ENCODE measurements at regions not wholly inside any gene's neighbourhood (a gene's known extent, or its start where the extent isn't known, plus 50 kb on each side); places are given as distances from the start of the nearest gene placed in this dataset.
"Not testable (repeated sequence)": the region's sequence is repeated elsewhere in the genome, so short reads cannot be mapped to it uniquely, and the experiment has no call there.

GRCh38 chr2:56606086-56606485 is 422.3 kb downstream of the CCDC85A start:
- DNase-seq (ENCODE audit: low read depth in 4 of 4, low spot score in 3 of 4) = not testable (repeated sequence)

DNA sequence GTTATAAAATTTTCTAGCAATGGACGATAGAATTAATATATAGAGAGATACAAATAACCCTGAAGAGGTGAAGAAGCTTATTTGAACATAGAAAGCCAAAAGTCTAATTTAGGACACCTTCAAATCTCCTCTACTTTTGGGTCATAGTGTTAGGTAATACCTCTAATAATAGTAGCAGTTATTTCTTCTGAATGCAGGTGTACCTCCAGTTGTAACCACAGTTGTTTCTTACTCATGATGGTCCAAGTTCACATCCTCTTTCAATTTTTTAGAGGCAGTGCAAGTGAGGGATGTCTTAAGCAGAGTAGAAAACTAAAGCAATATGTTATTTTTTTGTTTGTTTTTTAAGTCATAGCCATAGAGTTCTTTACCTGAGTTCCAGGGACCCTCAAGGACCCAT is 429.5 kb downstream of the CCDC85A start:
- no peak for DNase-seq (ENCODE audit: low read depth in 4 of 4, low spot score in 3 of 4)

GRCh38 chr2:56613920-56614319 is 430.1 kb downstream of the CCDC85A start:
- no peak for DNase-seq (ENCODE audit: low read depth in 4 of 4, low spot score in 3 of 4)

DNA sequence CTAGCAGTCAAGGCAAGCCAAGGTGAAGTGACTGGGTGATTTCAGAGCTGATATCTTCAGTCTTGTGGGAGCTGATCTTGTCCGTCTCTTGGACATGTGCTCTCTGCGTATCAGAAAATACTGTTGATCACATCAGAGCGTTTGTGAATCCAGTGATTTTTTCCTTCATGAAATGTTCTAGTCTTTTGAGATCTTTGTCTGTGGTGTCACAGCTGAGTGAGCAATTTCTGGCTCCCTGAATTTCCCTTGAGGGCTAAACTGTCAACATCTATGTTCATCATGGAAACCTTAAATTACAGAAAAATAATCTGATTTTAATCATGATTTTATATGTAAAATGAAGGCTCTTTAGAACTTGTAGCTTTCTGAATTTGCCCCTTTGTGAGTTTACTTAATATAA is 432.0 kb downstream of the CCDC85A start:
- no peak for DNase-seq (ENCODE audit: low read depth in 4 of 4, low spot score in 3 of 4)

DNA sequence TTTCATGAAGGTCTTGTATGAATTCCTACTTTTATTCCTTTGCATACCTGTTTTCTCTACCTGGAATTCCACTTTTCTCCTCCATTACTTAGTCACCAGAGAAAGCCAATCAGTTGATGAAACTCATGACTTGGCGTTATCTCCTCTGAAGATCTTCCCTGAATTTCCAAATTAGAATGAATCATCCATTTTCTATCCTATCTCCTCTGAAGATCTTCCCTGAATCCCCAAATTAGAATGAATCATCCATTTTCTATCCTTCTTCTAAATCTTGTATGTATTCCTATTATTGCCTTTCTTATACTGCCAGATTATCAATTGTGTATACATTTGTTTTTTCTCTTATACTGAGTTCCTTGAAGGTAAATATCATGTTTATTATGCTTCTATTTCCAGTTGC is 440.4 kb downstream of the CCDC85A start:
- no peak for DNase-seq (ENCODE audit: low read depth in 4 of 4, low spot score in 3 of 4)

DNA sequence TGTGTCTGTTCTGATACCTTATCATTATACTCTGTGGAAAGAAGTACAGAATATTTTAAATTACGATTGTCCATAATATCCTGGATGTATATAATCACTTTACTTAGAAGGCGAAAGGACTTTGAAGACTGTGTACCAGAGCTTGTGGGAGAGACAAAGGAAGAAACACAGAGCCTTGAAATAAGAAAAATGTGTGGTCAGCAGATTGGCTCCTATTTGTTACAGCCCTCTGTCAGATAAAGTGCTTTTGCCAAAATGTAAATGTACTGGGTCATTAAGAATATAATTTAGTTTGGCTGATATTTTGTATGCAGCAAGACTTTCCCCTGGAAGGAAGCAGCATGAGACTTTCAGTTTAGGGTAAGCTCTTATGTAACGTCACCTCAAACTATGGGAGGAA is 443.1 kb downstream of the CCDC85A start:
- DNase-seq (ENCODE audit: low read depth in 4 of 4, low spot score in 3 of 4) = no peak

GRCh38 chr2:56630286-56630685 is 446.5 kb downstream of the CCDC85A start:
- DNase-seq (ENCODE audit: low read depth in 4 of 4, low spot score in 3 of 4) = no peak

GRCh38 chr2:56647997-56648396 is 464.2 kb downstream of the CCDC85A start:
- no peak for DNase-seq (ENCODE audit: low read depth in 4 of 4, low spot score in 3 of 4)

GRCh38 chr2:56648802-56649201 is 465.0 kb downstream of the CCDC85A start:
- DNase-seq (ENCODE audit: low read depth in 4 of 4, low spot score in 3 of 4) = no peak

DNA sequence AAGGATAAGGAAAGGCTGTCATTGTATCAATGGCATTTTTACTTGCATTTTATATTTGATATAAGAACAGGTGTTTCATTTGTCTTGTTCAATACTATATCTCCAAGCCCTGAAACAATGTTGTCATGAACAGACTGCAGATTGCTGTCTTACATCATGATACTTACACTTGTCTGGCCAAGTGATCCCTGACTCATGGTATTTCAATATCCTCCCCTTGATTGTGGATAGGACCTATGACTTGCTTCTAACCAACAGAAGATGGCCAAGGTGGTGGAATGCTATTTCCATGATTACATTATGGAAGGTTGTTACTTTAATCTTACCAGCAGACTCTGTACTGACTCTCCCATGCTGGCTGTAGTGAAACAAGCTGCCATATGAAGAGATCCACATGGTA is 471.1 kb downstream of the CCDC85A start:
- no peak for DNase-seq (ENCODE audit: low read depth in 4 of 4, low spot score in 3 of 4)

DNA sequence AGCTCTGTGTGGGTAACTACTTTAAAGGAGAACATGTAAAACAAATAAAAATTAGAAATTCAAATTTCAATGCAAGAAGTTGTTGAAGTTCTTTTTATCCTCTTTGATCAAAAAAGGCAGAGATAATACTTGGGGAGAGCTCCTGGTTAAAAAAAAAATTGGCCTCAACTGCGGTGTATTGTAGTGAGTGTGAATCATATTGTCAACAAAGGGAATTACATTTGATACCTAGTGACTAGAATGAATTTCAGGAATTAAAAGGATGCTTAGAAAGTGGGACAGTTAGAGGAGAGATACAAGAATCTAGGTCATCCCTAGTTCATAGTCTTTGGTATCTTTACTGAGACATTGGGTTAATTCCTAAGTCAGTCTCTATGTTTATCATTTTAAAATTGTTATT is 473.0 kb downstream of the CCDC85A start:
- no peak for DNase-seq (ENCODE audit: low read depth in 4 of 4, low spot score in 3 of 4)

GRCh38 chr2:56666777-56667176 is 483.0 kb downstream of the CCDC85A start:
- no peak for DNase-seq (ENCODE audit: low read depth in 4 of 4, low spot score in 3 of 4)

GRCh38 chr2:56671973-56672569 is 488.3 kb downstream of the CCDC85A start:
- DNase-seq (ENCODE audit: low read depth in 4 of 4, low spot score in 3 of 4) = no peak

DNA sequence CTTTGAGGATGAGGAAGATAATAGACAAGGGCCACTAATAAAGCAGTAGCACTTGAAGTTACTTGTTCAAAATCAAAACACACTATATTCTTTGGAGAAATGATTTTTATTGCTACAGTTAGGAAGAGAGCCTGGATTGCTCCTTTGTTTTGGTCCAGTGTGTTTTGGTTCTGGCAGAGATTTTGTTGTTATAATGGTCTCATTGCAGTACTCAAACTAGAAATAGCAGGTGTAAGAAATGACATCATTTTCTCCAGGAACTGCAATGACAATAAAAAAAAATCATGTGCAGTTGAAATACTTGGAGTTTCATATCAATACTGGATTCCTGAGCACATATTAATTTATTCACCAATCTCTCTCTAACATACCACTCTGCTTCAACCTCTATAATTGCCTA is 490.3 kb downstream of the CCDC85A start:
- DNase-seq (ENCODE audit: low read depth in 4 of 4, low spot score in 3 of 4) = no peak

DNA sequence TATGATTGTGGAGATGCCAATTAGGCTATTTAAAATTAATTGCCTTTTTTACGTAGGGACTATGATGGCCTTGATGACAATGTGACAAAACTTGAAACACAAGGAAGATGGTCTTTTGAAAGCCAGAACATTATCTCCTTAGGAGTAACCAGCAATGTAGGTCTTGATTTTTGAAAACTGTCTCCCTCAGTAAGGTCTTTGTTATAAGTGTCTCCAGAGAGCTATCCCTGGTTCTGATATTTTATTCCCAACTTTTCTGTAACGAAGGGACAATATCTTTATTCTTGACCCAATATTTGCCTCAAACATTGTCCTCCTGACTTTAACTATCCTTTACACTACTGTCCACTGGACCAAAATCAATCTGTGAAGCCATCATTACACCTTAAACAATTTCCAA is 493.2 kb downstream of the CCDC85A start:
- DNase-seq (ENCODE audit: low read depth in 4 of 4, low spot score in 3 of 4) = no peak

DNA sequence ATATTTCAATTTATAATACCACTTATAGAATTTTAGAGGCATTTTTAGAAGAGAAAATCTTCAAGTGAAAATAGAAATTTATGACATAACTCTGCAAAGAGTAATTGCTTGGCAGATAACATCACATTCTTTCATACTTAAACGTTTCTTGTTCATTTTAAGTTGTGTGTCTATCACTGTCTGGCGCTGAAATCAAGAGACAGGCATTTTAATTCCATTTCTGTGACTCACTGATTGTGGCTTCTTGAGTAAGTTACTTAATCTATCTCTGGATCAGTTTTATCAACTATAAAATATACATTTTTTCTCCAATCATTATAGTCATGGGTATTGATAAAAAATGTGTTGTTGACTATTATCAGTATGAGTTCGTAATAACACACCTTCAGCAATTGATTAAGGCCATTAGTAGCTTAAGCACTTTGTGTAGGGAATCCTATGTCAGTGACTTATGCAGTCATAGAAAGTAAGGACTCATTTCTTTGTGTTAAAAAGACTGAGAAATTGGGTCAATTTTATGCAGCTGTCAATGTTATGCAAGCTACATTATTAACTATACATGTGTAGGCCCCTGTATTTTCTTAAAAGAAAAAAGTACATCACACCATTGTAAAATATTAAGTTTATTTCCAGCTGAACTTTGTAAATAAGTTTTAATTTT is 497.3 kb downstream of the CCDC85A start:
- no peak for DNase-seq (ENCODE audit: low read depth in 4 of 4, low spot score in 3 of 4)

- DNase-seq (ENCODE audit: low read depth in 4 of 4, low spot score in 3 of 4) = no peak
Observed at GRCh38 chr2:56681659-56682396, 498.0 kb downstream of the CCDC85A start.

GRCh38 chr2:56682397-56682760 is 498.6 kb downstream of the CCDC85A start:
- DNase-seq (ENCODE audit: low read depth in 4 of 4, low spot score in 3 of 4) = no peak

- no peak for DNase-seq (ENCODE audit: low read depth in 4 of 4, low spot score in 3 of 4)
Observed at GRCh38 chr2:56684327-56684726, 500.5 kb downstream of the CCDC85A start.

- DNase-seq (ENCODE audit: low read depth in 4 of 4, low spot score in 3 of 4) = no peak
Observed at GRCh38 chr2:56685205-56685604, 501.4 kb downstream of the CCDC85A start.

DNA sequence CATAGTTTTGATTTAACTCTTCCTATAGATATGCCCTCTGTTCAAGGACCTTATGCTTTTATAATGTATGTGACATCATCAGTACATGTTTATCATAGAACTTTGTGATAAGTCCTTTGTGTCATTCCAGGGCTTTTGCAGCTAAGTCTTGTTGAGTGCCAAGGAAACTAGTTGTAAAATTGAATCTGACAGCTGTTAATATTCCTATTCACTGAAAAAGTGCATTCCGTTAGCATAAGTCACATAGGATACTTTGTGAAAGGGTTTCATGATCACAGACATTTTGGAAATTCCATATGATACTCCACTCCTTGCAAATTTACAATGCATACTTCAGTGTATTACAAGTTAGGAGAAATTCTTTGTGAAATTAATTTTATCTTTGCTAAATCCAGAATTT is 503.4 kb downstream of the CCDC85A start:
- DNase-seq (ENCODE audit: low read depth in 4 of 4, low spot score in 3 of 4) = no peak

DNA sequence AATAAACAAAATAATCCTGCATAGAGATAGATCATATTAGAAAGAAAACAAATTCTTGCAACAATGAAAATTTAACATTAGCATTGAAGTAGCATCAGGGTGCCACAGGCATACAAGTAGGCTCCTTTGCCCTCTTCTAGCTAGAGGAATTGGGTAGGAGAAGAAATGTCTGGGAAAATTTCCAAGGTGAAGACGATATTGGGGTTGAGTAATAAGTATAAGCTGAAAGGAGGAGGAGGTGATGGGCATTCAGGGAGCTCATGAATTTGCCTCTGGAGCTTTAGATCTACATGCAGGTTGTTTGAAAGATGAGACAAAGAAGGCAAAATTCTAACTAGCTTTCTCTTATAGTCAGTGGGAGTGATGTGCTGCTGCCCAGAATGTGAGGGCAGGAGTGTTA is 504.9 kb downstream of the CCDC85A start:
- no peak for DNase-seq (ENCODE audit: low read depth in 4 of 4, low spot score in 3 of 4)
